GM23248 (cell line): ENCODE measurements at regions not wholly inside any gene's neighbourhood (a gene's known extent, or its start where the extent isn't known, plus 50 kb on each side); places are given as distances from the start of the nearest gene placed in this dataset.

Experiments
- DNase-seq: peaks from one replicate; pipeline ENCODE4 v3.0.0-alpha.2; 2015
- H2AFZ ChIP-seq: fragments of 200-600 bp; sonication (generic); 2 replicates; pipeline ENCODE4 v1.6.1; 2016; ENCODE audit warnings: antibody characterized with exemption
- H3F3A ChIP-seq: fragments of 200-600 bp; sonication (generic); 2 replicates; pipeline ENCODE4 v1.6.1; 2016; ENCODE audit warnings: mild to moderate bottlenecking, antibody characterized with exemption, mixed run types; ENCODE audit not compliant: insufficient read depth
- H3K27ac ChIP-seq: fragments of 200-600 bp; sonication (generic); 2 replicates; pipeline ENCODE4 v1.5.1; 2016; ENCODE audit warnings: mild to moderate bottlenecking
- H3K27me3 ChIP-seq: fragments of 200-600 bp; sonication (generic); replicated peaks from 2 replicates; pipeline ENCODE4 v1.6.1; 2016; ENCODE audit warnings: mild to moderate bottlenecking; ENCODE audit not compliant: insufficient read depth
- H3K36me3 ChIP-seq: fragments of 200-600 bp; sonication (generic); 2 replicates; pipeline ENCODE4 v1.6.1; 2016; ENCODE audit warnings: low read depth, mild to moderate bottlenecking
- H3K4me1 ChIP-seq: fragments of 200-600 bp; sonication (generic); 2 replicates; pipeline ENCODE4 v1.6.1; 2016; ENCODE audit warnings: mild to moderate bottlenecking; ENCODE audit not compliant: insufficient read depth
- H3K4me2 ChIP-seq: fragments of 200-600 bp; sonication (generic); one replicate; pipeline ENCODE4 v1.6.1; 2016; ENCODE audit warnings: mild to moderate bottlenecking; ENCODE audit not compliant: unreplicated experiment
- H3K4me3 ChIP-seq: fragments of 200-600 bp; sonication (generic); 2 replicates; pipeline ENCODE4 v1.5.1; 2016; ENCODE audit warnings: mild to moderate bottlenecking
- H3K79me2 ChIP-seq: fragments of 200-600 bp; sonication (generic); 2 replicates; pipeline ENCODE4 v1.6.1; 2016; ENCODE audit warnings: mild to moderate bottlenecking; ENCODE audit not compliant: insufficient read depth
- H3K9ac ChIP-seq: fragments of 200-600 bp; sonication (generic); 2 replicates; pipeline ENCODE4 v1.6.1; 2016; ENCODE audit warnings: mild to moderate bottlenecking
- H3K9me2 ChIP-seq: fragments of 200-600 bp; sonication (generic); 2 replicates; pipeline ENCODE4 v1.6.1; 2016; ENCODE audit warnings: mixed run types, mild to moderate bottlenecking, moderate library complexity; ENCODE audit not compliant: insufficient read depth
- H3K9me3 ChIP-seq: fragments of 200-600 bp; sonication (generic); one replicate; pipeline ENCODE4 v1.6.1; 2017; ENCODE audit warnings: low read depth
- H4K20me1 ChIP-seq: fragments of 200-600 bp; sonication (generic); 2 replicates; pipeline ENCODE4 v1.6.0; 2016; ENCODE audit not compliant: insufficient read depth
- EZH2 ChIP-seq: fragments of 200-600 bp; sonication (generic); IDR thresholded peaks from 2 replicates; pipeline ENCODE4 v1.6.1; 2018; ENCODE audit warnings: antibody characterized with exemption, mild to moderate bottlenecking; ENCODE audit not compliant: insufficient read depth, poor library complexity, severe bottlenecking
- EZH2phosphoT487 ChIP-seq: fragments of 200-600 bp; sonication (generic); IDR thresholded peaks from 2 replicates; pipeline ENCODE4 v1.6.1; 2018; ENCODE audit warnings: antibody characterized with exemption, moderate library complexity, mild to moderate bottlenecking, low read depth; ENCODE audit not compliant: insufficient read depth
- WGBS, 2 experiments: methylation state at CpG; one replicate each; pipeline ENCODE4 v1.1.6; 2015 to 2017; ENCODE audit warnings: low lambda C conversion rate in 2 of 2, low coverage in 1 of 2; ENCODE audit errors: missing lambda C conversion rate in 2 of 2; 5-methylcytosine and 5-hydroxymethylcytosine counted together
- in situ Hi-C: fragments of 300-500 bp; cut with MboI; formaldehyde crosslinking; loops from 2 replicates; pipeline ENCODE4 v1.15.0; 2020

GRCh38 chr6:26249957-26250697 is 114.9 kb upstream of the BTN3A2 start:
- peak overlapping the region; percentile 2; the same call in 1 of the 2 replicates for H3K27ac ChIP-seq
- 9 to 11% methylated on average over 37 to 43 of the region's 43 CpGs for WGBS, 2 experiments
- TF ChIP-seq EZH2: peak; percentile 1
- TF ChIP-seq EZH2phosphoT487: no peak

DNA sequence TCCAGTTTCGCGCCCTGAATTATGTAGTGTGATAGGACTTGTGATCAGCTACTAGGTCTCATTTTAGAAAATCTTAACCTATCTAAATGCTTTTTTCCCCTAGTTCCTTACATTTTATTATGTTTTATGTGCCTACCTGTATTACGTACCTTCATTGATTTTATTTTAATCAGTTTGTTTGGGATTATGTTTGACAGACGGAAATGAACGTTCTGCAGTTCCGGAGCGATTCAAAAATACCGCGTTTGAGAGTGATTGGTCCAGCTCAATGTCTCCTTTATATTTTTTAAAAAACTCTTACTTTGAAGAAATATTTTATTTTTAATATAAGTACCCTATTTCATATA is 114.3 kb upstream of the BTN3A2 start:
- H2AFZ ChIP-seq: peak overlapping the region; percentile 96
- H3F3A ChIP-seq: no peaks in the 10 kb centered on the region
- H4K20me1 ChIP-seq: no peaks in the 10 kb centered on the region
- H3K9me3 ChIP-seq: no peaks in the 10 kb centered on the region
- H3K4me3 ChIP-seq: peak overlapping the region; percentile 74
- WGBS, 2 experiments: 9 to 13% methylated on average over 9 of the region's 9 CpGs
- H3K9me2 ChIP-seq: no peaks in the 10 kb centered on the region
- H3K4me2 ChIP-seq: peak overlapping the region; percentile 73
- no peaks in the 10 kb centered on the region for H3K27me3 ChIP-seq
- no peaks in the 10 kb centered on the region for H3K79me2 ChIP-seq
- no peak for TF ChIP-seq EZH2phosphoT487
- no peak for TF ChIP-seq EZH2
- no peaks in the 10 kb centered on the region for H3K4me1 ChIP-seq
- in situ Hi-C loops: no loop called here
- H3K27ac ChIP-seq: no peak overlapping the region
- H3K36me3 ChIP-seq: no peaks in the 10 kb centered on the region
- DNase-seq: peak; percentile 40
- H3K9ac ChIP-seq: no peak overlapping the region

More at GRCh38 chr6:26249957-26250697, 114.9 kb upstream of the BTN3A2 start:
- Histone ChIP-seq H3F3A (no peaks in the 10 kb centered on the region), H3K4me2 (peak overlapping the region; percentile 73), H3K27me3 (no peaks in the 10 kb centered on the region), H3K4me1 (no peaks in the 10 kb centered on the region), H3K4me3 (peak overlapping the region; percentile 74), H3K9me3 (no peaks in the 10 kb centered on the region), H3K36me3 (no peaks in the 10 kb centered on the region), H2AFZ (peak overlapping the region; percentile 96), H4K20me1 (no peaks in the 10 kb centered on the region), H3K9me2 (no peaks in the 10 kb centered on the region), H3K79me2 (no peaks in the 10 kb centered on the region), H3K9ac (peak overlapping the region; percentile 37)
- in situ Hi-C loops: no loop called here
- DNase-seq: peak; percentile 52

GRCh38 chr6:26251354-26252076 is 113.5 kb upstream of the BTN3A2 start:
- Histone ChIP-seq H2AFZ (peak overlapping the region; percentile 96), H3K9me3 (no peaks in the 10 kb centered on the region), H3K9me2 (no peaks in the 10 kb centered on the region), H3K27me3 (no peaks in the 10 kb centered on the region), H3K4me1 (no peaks in the 10 kb centered on the region), H3K27ac (no peak overlapping the region), H3K79me2 (no peaks in the 10 kb centered on the region), H3F3A (no peaks in the 10 kb centered on the region), H3K9ac (no peak overlapping the region), H3K36me3 (no peaks in the 10 kb centered on the region), H3K4me2 (peak overlapping the region; percentile 73), H4K20me1 (no peaks in the 10 kb centered on the region), H3K4me3 (peak overlapping the region; percentile 74)
- TF ChIP-seq EZH2 (peak; percentile 36), EZH2phosphoT487 (no peak)
- in situ Hi-C loops: no loop called here
- 12 to 15% methylated on average over 31 to 32 of the region's 32 CpGs for WGBS, 2 experiments
- peak; percentile 52 for DNase-seq

- Histone ChIP-seq H3K4me3 (peak overlapping the region; percentile 74), H2AFZ (peak overlapping the region; percentile 96), H3K36me3 (no peaks in the 10 kb centered on the region), H3K4me2 (peak overlapping the region; percentile 73), H3K9me3 (no peaks in the 10 kb centered on the region), H3K27me3 (no peaks in the 10 kb centered on the region), H3K79me2 (no peaks in the 10 kb centered on the region), H3F3A (no peaks in the 10 kb centered on the region), H3K4me1 (no peaks in the 10 kb centered on the region), H3K27ac (no peak overlapping the region), H4K20me1 (no peaks in the 10 kb centered on the region), H3K9ac (no peak overlapping the region), H3K9me2 (no peaks in the 10 kb centered on the region)
- no peak for DNase-seq
- in situ Hi-C loops: no loop called here
- TF ChIP-seq EZH2phosphoT487 (no peak), EZH2 (no peak)
- WGBS, 2 experiments: 47 to 52% methylated on average over 5 of the region's 5 CpGs
Observed at GRCh38 chr6:26252077-26252472, 112.9 kb upstream of the BTN3A2 start.
